ENCODE measurements at regions not wholly inside any gene's neighbourhood (a gene's known extent, or its start where the extent isn't known, plus 50 kb on each side); places are given as distances from the start of the nearest gene placed in this dataset.

GRCh38 chr2:185463481-185463880 is 275.1 kb upstream of the FSIP2 start:
- no peak overlapping the region for H3K27ac ChIP-seq
- TF ChIP-seq, protein P1, sequence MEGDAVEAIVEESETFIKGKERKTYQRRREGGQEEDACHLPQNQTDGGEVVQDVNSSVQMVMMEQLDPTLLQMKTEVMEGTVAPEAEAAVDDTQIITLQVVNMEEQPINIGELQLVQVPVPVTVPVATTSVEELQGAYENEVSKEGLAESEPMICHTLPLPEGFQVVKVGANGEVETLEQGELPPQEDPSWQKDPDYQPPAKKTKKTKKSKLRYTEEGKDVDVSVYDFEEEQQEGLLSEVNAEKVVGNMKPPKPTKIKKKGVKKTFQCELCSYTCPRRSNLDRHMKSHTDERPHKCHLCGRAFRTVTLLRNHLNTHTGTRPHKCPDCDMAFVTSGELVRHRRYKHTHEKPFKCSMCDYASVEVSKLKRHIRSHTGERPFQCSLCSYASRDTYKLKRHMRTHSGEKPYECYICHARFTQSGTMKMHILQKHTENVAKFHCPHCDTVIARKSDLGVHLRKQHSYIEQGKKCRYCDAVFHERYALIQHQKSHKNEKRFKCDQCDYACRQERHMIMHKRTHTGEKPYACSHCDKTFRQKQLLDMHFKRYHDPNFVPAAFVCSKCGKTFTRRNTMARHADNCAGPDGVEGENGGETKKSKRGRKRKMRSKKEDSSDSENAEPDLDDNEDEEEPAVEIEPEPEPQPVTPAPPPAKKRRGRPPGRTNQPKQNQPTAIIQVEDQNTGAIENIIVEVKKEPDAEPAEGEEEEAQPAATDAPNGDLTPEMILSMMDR (conservative IDR thresholded peaks at IDR 0.05) = no peak

- no peak overlapping the region for H3K27ac ChIP-seq
- TF ChIP-seq, protein P1 (conservative IDR thresholded peaks at IDR 0.05) = no peak
Measured at GRCh38 chr2:185466915-185467314, 271.7 kb upstream of the FSIP2 start.

DNA sequence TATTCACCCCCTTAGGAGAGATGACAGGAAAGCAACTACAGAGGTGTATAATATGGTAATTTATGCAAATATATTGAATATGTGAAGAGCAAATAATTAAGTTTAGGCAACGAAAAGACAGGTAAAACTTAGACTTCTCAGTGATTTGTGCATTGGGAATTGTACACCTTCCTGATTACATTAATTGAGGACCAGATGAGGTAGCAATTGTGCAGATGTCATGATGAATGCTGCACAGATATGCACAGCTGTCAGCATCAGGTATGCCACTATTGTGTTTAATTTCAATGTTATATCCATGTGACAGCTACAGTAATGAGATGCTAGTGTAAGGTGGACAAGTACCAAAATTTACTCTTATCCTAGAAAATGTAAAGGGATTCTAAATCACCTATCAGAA is 267.2 kb upstream of the FSIP2 start:
- TF ChIP-seq, protein P1 (conservative IDR thresholded peaks at IDR 0.05) = no peak
- no peak overlapping the region for H3K27ac ChIP-seq

GRCh38 chr2:185472574-185472973 is 266.0 kb upstream of the FSIP2 start:
- no peak overlapping the region for H3K27ac ChIP-seq
- TF ChIP-seq, protein P1 (conservative IDR thresholded peaks at IDR 0.05) = no peak

DNA sequence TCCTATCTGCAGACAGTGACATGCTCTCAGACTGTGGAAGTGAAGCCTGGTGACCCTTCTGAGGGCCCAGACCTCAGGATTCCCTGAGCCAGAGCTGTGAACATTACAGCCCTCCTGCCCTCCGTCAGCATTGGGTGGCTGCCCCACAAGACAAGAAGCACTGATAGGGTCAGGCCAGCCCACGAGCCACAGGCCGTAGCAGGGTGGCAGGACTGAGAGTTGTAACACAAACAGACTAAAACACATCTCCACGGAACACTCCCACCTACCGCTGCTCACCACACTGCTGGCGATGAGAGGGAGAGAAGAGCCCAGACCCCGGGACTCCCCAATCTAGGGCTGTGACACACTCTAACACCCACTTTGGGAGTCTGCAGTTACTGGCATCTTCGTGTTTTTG is 264.8 kb upstream of the FSIP2 start:
- H3K27ac ChIP-seq = no peak overlapping the region
- TF ChIP-seq, protein P1 (conservative IDR thresholded peaks at IDR 0.05) = no peak

DNA sequence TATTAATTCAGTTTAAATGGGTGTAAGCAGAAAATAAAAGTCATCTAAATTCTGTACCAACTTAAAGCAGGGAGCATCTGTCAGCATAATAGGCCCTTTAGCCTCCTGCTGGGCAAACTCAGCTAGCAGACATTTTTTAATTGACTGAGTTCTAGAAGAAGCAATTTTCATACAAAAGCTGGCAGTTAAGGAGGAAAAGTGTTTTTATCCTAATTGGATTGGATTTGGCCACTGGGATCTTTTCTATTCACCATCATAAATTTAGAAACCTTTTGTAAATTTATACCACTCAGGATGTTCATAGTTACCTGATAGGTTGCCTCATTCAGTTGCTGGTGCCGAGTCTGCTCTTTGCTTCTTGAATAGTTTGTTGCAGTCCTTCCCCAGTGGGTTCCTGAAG is 262.7 kb upstream of the FSIP2 start:
- H3K27ac ChIP-seq = no peak overlapping the region
- TF ChIP-seq, protein P1 (conservative IDR thresholded peaks at IDR 0.05) = peak; percentile 21

DNA sequence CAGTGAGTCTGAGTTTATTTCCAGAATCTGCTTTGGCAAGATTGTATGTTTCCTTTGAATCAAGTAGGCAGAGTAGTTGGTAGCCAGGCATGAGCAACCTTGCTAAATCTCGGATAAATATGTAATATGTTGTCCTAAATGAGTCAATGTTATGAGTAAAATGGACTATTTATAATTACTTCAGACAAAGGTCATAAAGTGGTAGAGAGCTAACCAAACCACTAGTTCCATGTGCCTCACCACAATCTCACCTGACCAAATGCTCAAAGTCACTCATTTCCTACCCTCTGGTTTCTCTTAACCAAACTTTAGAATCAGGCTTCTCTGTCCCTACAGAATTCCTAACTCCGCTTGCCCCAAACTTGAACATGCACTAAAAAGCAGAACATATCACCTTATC is 261.2 kb upstream of the FSIP2 start:
- TF ChIP-seq, protein P1 (conservative IDR thresholded peaks at IDR 0.05) = no peak

GRCh38 chr2:185484602-185485001 is 254.0 kb upstream of the FSIP2 start:
- H3K27ac ChIP-seq = no peak overlapping the region
- TF ChIP-seq, protein P1 (conservative IDR thresholded peaks at IDR 0.05) = no peak

More for the DNA sequence above, 261.2 kb upstream of the FSIP2 start:
- no peak overlapping the region for H3K27ac ChIP-seq
